ENCODE measurements at regions not wholly inside any gene's neighbourhood (a gene's known extent, or its start where the extent isn't known, plus 50 kb on each side); places are given as distances from the start of the nearest gene placed in this dataset.

- no peak overlapping the region for H3K4me2 ChIP-seq (replicated peaks; ENCODE audit: low read depth, low read length, poor library complexity, severe bottlenecking)
- no peaks in the 10 kb centered on the region for H3K4me1 Mint-ChIP-seq
- ATAC-seq (ENCODE audit: low read depth) (no peak), DNase-seq (no peak)
- no peak overlapping the region for H2AFZ ChIP-seq (ENCODE audit: insufficient read depth, low read depth, low read length, poor library complexity, severe bottlenecking)
- H3K4me1 ChIP-seq (ENCODE audit: control insufficient read depth in 2 of 2, insufficient read depth in 2 of 2, low read length in 2 of 2): no peaks in the 10 kb centered on the region
- H3K9me3 Mint-ChIP-seq (ENCODE audit: insufficient read depth): no peaks in the 10 kb centered on the region
- no peak overlapping the region for H3K27ac ChIP-seq (ENCODE audit: low read length in 2 of 2)
- no peaks in the 10 kb centered on the region for H3K9me3 ChIP-seq (ENCODE audit: control extremely low read depth in 1 of 3, control insufficient read depth in 2 of 3, insufficient read depth in 1 of 3, low read length in 2 of 3)
- WGBS (ENCODE audit: insufficient coverage): no CpG with 5 or more reads among the region's 1 CpG
- no peaks in the 10 kb centered on the region for H3K27me3 ChIP-seq (replicated peaks in 1 of 4; ENCODE audit: control extremely low read depth in 1 of 4, control insufficient read depth in 3 of 4, insufficient read depth in 4 of 4, low read length in 3 of 4)
- H3K9ac ChIP-seq (ENCODE audit: low read length): no peak overlapping the region
- no peak for TF ChIP-seq EZH2 (IDR thresholded peaks at IDR 0.05; ENCODE audit: borderline replicate concordance, insufficient read depth, low read depth, low read length, poor library complexity, severe bottlenecking)
- no peak for TF ChIP-seq CTCF (IDR thresholded peaks at IDR 0.05)
- intact Hi-C loops (cut with micrococcal nuclease): no loop called here
- no peaks in the 10 kb centered on the region for H3K27me3 Mint-ChIP-seq
- H3K4me3 ChIP-seq (ENCODE audit: control extremely low read depth in 1 of 5, extremely low read depth in 1 of 5, insufficient read depth in 1 of 5, low read depth in 2 of 5, low read length in 4 of 5): no peak overlapping the region
- H3K27ac Mint-ChIP-seq: no peak overlapping the region
- POLR2A ChIA-PET: no interaction called here
- no peaks in the 10 kb centered on the region for H3K79me2 ChIP-seq (ENCODE audit: control insufficient read depth, insufficient read depth, low read length)
- H3K4me3 Mint-ChIP-seq: no peak overlapping the region
- H4K20me1 ChIP-seq (ENCODE audit: control insufficient read depth, insufficient read depth, low read length, poor library complexity, severe bottlenecking): no peaks in the 10 kb centered on the region
- no peaks in the 10 kb centered on the region for H3K36me3 ChIP-seq (replicated peaks in 1 of 2; ENCODE audit: control extremely low read depth in 1 of 2, control insufficient read depth in 1 of 2, extremely low read depth in 1 of 2, insufficient read depth in 2 of 2, low read length in 1 of 2)
- CTCF ChIA-PET: no interaction called here
Measured at GRCh38 chr12:87796961-87797516, 232.2 kb downstream of the C12orf50 start.

- Histone ChIP-seq H3K27ac (ENCODE audit: low read length in 2 of 2) (no peak overlapping the region), H3K4me3 (ENCODE audit: control extremely low read depth in 1 of 5, extremely low read depth in 1 of 5, insufficient read depth in 1 of 5, low read depth in 2 of 5, low read length in 4 of 5) (no peak overlapping the region), H2AFZ (ENCODE audit: insufficient read depth, low read depth, low read length, poor library complexity, severe bottlenecking) (no peak overlapping the region), H3K9me3 (ENCODE audit: control extremely low read depth in 1 of 3, control insufficient read depth in 2 of 3, insufficient read depth in 1 of 3, low read length in 2 of 3) (no peaks in the 10 kb centered on the region), H3K27me3 (replicated peaks in 1 of 4; ENCODE audit: control extremely low read depth in 1 of 4, control insufficient read depth in 3 of 4, insufficient read depth in 4 of 4, low read length in 3 of 4) (no peaks in the 10 kb centered on the region), H3K4me1 (ENCODE audit: control insufficient read depth in 2 of 2, insufficient read depth in 2 of 2, low read length in 2 of 2) (no peaks in the 10 kb centered on the region), H3K36me3 (replicated peaks in 1 of 2; ENCODE audit: control extremely low read depth in 1 of 2, control insufficient read depth in 1 of 2, extremely low read depth in 1 of 2, insufficient read depth in 2 of 2, low read length in 1 of 2) (no peaks in the 10 kb centered on the region), H3K9ac (ENCODE audit: low read length) (no peak overlapping the region), H3K4me2 (replicated peaks; ENCODE audit: low read depth, low read length, poor library complexity, severe bottlenecking) (no peak overlapping the region), H4K20me1 (ENCODE audit: control insufficient read depth, insufficient read depth, low read length, poor library complexity, severe bottlenecking) (no peaks in the 10 kb centered on the region), H3K79me2 (ENCODE audit: control insufficient read depth, insufficient read depth, low read length) (no peaks in the 10 kb centered on the region)
- no peaks in the 10 kb centered on the region for H3K4me1 Mint-ChIP-seq
- no peak overlapping the region for H3K4me3 Mint-ChIP-seq
- no CpG with 5 or more reads among the region's 2 CpGs for WGBS (ENCODE audit: insufficient coverage)
- no peaks in the 10 kb centered on the region for H3K27me3 Mint-ChIP-seq
- no peaks in the 10 kb centered on the region for H3K9me3 Mint-ChIP-seq (ENCODE audit: insufficient read depth)
- intact Hi-C loops (cut with micrococcal nuclease): no loop called here
- H3K27ac Mint-ChIP-seq: no peak overlapping the region
- TF ChIP-seq CTCF (IDR thresholded peaks at IDR 0.05): no peak
- no peak for TF ChIP-seq EZH2 (IDR thresholded peaks at IDR 0.05; ENCODE audit: borderline replicate concordance, insufficient read depth, low read depth, low read length, poor library complexity, severe bottlenecking)
- DNase-seq (no peak), ATAC-seq (ENCODE audit: low read depth) (no peak)
- ChIA-PET CTCF (no interaction called here), POLR2A (no interaction called here)
Measured at GRCh38 chr12:87795555-87795954, 233.6 kb downstream of the C12orf50 start.

Measured in B cell (primary cell).